ENCODE measurements at regions not wholly inside any gene's neighbourhood (a gene's known extent, or its start where the extent isn't known, plus 50 kb on each side); places are given as distances from the start of the nearest gene placed in this dataset.
"Not testable (repeated sequence)": the region's sequence is repeated elsewhere in the genome, so short reads cannot be mapped to it uniquely, and the experiment has no call there.

GRCh38 chr4:107392951-107393350 is 327.1 kb downstream of the PAPSS1 start:
- DNase-seq (ENCODE audit: extremely low read depth in 1 of 2, low read depth in 1 of 2) = no peak

- no peak for DNase-seq (ENCODE audit: extremely low read depth in 1 of 2, low read depth in 1 of 2)
Observed at GRCh38 chr4:107392380-107392779, 327.7 kb downstream of the PAPSS1 start.

GRCh38 chr4:107391630-107392028 is 328.4 kb downstream of the PAPSS1 start:
- DNase-seq (ENCODE audit: extremely low read depth in 1 of 2, low read depth in 1 of 2) = no peak

- no peak for DNase-seq (ENCODE audit: extremely low read depth in 1 of 2, low read depth in 1 of 2)
Observed at GRCh38 chr4:107391009-107391629, 328.9 kb downstream of the PAPSS1 start.

- no peak for DNase-seq (ENCODE audit: extremely low read depth in 1 of 2, low read depth in 1 of 2)
Observed at GRCh38 chr4:107389965-107390364, 330.1 kb downstream of the PAPSS1 start.

- no peak for DNase-seq (ENCODE audit: extremely low read depth in 1 of 2, low read depth in 1 of 2)
Observed at GRCh38 chr4:107388736-107389274, 331.2 kb downstream of the PAPSS1 start.

GRCh38 chr4:107380836-107381438 is 339.1 kb downstream of the PAPSS1 start:
- DNase-seq (ENCODE audit: extremely low read depth in 1 of 2, low read depth in 1 of 2) = no peak

- DNase-seq (ENCODE audit: extremely low read depth in 1 of 2, low read depth in 1 of 2) = no peak
Observed at GRCh38 chr4:107380190-107380589, 339.8 kb downstream of the PAPSS1 start.

- DNase-seq (ENCODE audit: extremely low read depth in 1 of 2, low read depth in 1 of 2) = no peak
Observed at GRCh38 chr4:107379054-107379869, 340.8 kb downstream of the PAPSS1 start.

GRCh38 chr4:107376293-107376692 is 340.2 kb upstream of the DKK2 start:
- DNase-seq (ENCODE audit: extremely low read depth in 1 of 2, low read depth in 1 of 2) = no peak

GRCh38 chr4:107366900-107367299 is 330.8 kb upstream of the DKK2 start:
- DNase-seq (ENCODE audit: extremely low read depth in 1 of 2, low read depth in 1 of 2) = no peak

- no peak for DNase-seq (ENCODE audit: extremely low read depth in 1 of 2, low read depth in 1 of 2)
Observed at GRCh38 chr4:107366016-107366735, 330.1 kb upstream of the DKK2 start.

GRCh38 chr4:107363125-107363524 is 327.0 kb upstream of the DKK2 start:
- no peak for DNase-seq (ENCODE audit: extremely low read depth in 1 of 2, low read depth in 1 of 2)

- no peak for DNase-seq (ENCODE audit: extremely low read depth in 1 of 2, low read depth in 1 of 2)
Observed at GRCh38 chr4:107359208-107359607, 323.1 kb upstream of the DKK2 start.

GRCh38 chr4:107354304-107354703 is 318.2 kb upstream of the DKK2 start:
- not testable (repeated sequence) for DNase-seq (ENCODE audit: extremely low read depth in 1 of 2, low read depth in 1 of 2)

- DNase-seq (ENCODE audit: extremely low read depth in 1 of 2, low read depth in 1 of 2) = no peak
Observed at GRCh38 chr4:107351196-107351595, 315.1 kb upstream of the DKK2 start.

GRCh38 chr4:107349732-107350131 is 313.6 kb upstream of the DKK2 start:
- DNase-seq (ENCODE audit: extremely low read depth in 1 of 2, low read depth in 1 of 2) = no peak

GRCh38 chr4:107349266-107349665 is 313.2 kb upstream of the DKK2 start:
- no peak for DNase-seq (ENCODE audit: extremely low read depth in 1 of 2, low read depth in 1 of 2)

GRCh38 chr4:107348188-107349050 is 312.3 kb upstream of the DKK2 start:
- DNase-seq (ENCODE audit: extremely low read depth in 1 of 2, low read depth in 1 of 2) = no peak

- no peak for DNase-seq (ENCODE audit: extremely low read depth in 1 of 2, low read depth in 1 of 2)
Observed at GRCh38 chr4:107333518-107333917, 297.4 kb upstream of the DKK2 start.

All from stimulated activated CD8-positive, alpha-beta memory T cell treated with anti-CD3 and anti-CD28 coated beads, Interleukin-7, amount 100 ng/mL, for 48 hours (primary cell).